ENCODE measurements at regions not wholly inside any gene's neighbourhood (a gene's known extent, or its start where the extent isn't known, plus 50 kb on each side); places are given as distances from the start of the nearest gene placed in this dataset.

- intact Hi-C loops (cut with micrococcal nuclease) (no loop called here), dilution Hi-C loops (cut with MboI; ENCODE audit: extremely low pct_ligation_motif_present, low sequenced_read_pairs) (no loop called here)
- TF ChIP-seq GATA2 (IDR thresholded peaks at IDR 0.05; ENCODE audit: insufficient read depth, insufficient read length, low read depth, low read length) (no peak), JUN (IDR thresholded peaks at IDR 0.05; ENCODE audit: borderline replicate concordance, insufficient read depth, insufficient read length, low read depth) (no peak), EZH2 (IDR thresholded peaks at IDR 0.05; ENCODE audit: borderline replicate concordance, low read depth, low read length, severe bottlenecking) (no peak), POLR2A (IDR thresholded peaks at IDR 0.05; ENCODE audit: low read depth, low read length) (no peak), FOS (IDR thresholded peaks at IDR 0.05; ENCODE audit: borderline replicate concordance, insufficient read depth, low read length) (no peak), MAX (IDR thresholded peaks at IDR 0.05; ENCODE audit: insufficient read depth, insufficient read length) (no peak), MYC (IDR thresholded peaks at IDR 0.05; ENCODE audit: low read depth, low read length) (no peak), CTCF (IDR thresholded peaks at IDR 0.05; ENCODE audit: extremely low read depth in 1 of 2, insufficient read depth in 1 of 2, low read depth in 1 of 2, low read length in 2 of 2) (no peak), POLR2AphosphoS5 (IDR thresholded peaks at IDR 0.05; ENCODE audit: insufficient read depth, low read depth, low read length) (no peak)
- no peak overlapping the region for H3K4me3 ChIP-seq (replicated peaks in 1 of 3; ENCODE audit: insufficient read depth in 1 of 3, low read depth in 1 of 3, low read length in 3 of 3)
- H3K4me2 ChIP-seq (ENCODE audit: insufficient read depth, low read length): no peak overlapping the region
- BruUV-seq (replicated peaks): no TSS peak
- H3K9ac ChIP-seq (replicated peaks; ENCODE audit: extremely low read depth, insufficient read depth, low read length): no peak overlapping the region
- ChIA-PET POLR2A (no interaction called here), CTCF (no interaction called here)
- no peak overlapping the region for H2AFZ ChIP-seq (ENCODE audit: low read depth, low read length)
- H3K9me3 ChIP-seq (replicated peaks; ENCODE audit: control insufficient read depth, insufficient read depth, low read length): peaks cover 2% of the 10 kb centered on the region
- no peaks in the 10 kb centered on the region for H3K27me3 ChIP-seq (ENCODE audit: control insufficient read depth in 2 of 2, insufficient read depth in 2 of 2, low read length in 2 of 2)
- no peak for DNase-seq (ENCODE audit: low read depth, low spot score)
- no peaks in the 10 kb centered on the region for H3K4me1 ChIP-seq (ENCODE audit: control insufficient read depth, extremely low read depth, insufficient read depth, low read length)
- H4K20me1 ChIP-seq (replicated peaks; ENCODE audit: control insufficient read depth, extremely low read depth, insufficient read depth, low read length): no peaks in the 10 kb centered on the region
- H3K79me2 ChIP-seq (ENCODE audit: control insufficient read depth, insufficient read depth, low read length): no peaks in the 10 kb centered on the region
- no peaks in the 10 kb centered on the region for H3K36me3 ChIP-seq (ENCODE audit: control insufficient read depth in 2 of 2, extremely low read depth in 1 of 2, insufficient read depth in 2 of 2, low read length in 2 of 2)
- no peak overlapping the region for H3K27ac ChIP-seq (ENCODE audit: insufficient read depth, low read depth, low read length)
- no peak for FAIRE-seq
- H3K9me1 ChIP-seq (replicated peaks; ENCODE audit: control insufficient read depth, extremely low read depth, insufficient read depth, low read length): no peaks in the 10 kb centered on the region
Observed at GRCh38 chr12:38056701-38057689, 259.6 kb upstream of the ALG10B start.
